ENCODE measurements at regions not wholly inside any gene's neighbourhood (a gene's known extent, or its start where the extent isn't known, plus 50 kb on each side); places are given as distances from the start of the nearest gene placed in this dataset.

- 82 to 90% (median 85%) methylated on average over 7 of the region's 7 CpGs for WGBS, 5 donors
- Histone ChIP-seq H3K36me3 (no peaks in the 10 kb centered on the region), H3K9me3 (peaks cover 0 to 15% (median 3%) of the 10 kb centered on the region in 4 donors), H3K27ac (peak overlapping the region in 1 of 5 donors; percentile 30), H3K4me1 (no peaks in the 10 kb centered on the region), H3K27me3 (no peaks in the 10 kb centered on the region), H3K4me3 (no peak overlapping the region)
- intact Hi-C loops (cut with DNase I; ENCODE audit: low total_unique reads) = no loop called here
- TF ChIP-seq, protein P1, sequence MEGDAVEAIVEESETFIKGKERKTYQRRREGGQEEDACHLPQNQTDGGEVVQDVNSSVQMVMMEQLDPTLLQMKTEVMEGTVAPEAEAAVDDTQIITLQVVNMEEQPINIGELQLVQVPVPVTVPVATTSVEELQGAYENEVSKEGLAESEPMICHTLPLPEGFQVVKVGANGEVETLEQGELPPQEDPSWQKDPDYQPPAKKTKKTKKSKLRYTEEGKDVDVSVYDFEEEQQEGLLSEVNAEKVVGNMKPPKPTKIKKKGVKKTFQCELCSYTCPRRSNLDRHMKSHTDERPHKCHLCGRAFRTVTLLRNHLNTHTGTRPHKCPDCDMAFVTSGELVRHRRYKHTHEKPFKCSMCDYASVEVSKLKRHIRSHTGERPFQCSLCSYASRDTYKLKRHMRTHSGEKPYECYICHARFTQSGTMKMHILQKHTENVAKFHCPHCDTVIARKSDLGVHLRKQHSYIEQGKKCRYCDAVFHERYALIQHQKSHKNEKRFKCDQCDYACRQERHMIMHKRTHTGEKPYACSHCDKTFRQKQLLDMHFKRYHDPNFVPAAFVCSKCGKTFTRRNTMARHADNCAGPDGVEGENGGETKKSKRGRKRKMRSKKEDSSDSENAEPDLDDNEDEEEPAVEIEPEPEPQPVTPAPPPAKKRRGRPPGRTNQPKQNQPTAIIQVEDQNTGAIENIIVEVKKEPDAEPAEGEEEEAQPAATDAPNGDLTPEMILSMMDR (IDR thresholded peaks at IDR 0.05) = no peak
- no peak for TF ChIP-seq POLR2A (IDR thresholded peaks at IDR 0.05)
- no peak for TF ChIP-seq EP300 (IDR thresholded peaks at IDR 0.05)
- TF ChIP-seq POLR2AphosphoS5 (IDR thresholded peaks at IDR 0.05) = no peak
- DNase-seq = peak in 1 of 2 donors; percentile 24
These were observed 84.9 kb downstream of the SNX18 start for GRCh38 chr5:54602475-54602874.

DNA sequence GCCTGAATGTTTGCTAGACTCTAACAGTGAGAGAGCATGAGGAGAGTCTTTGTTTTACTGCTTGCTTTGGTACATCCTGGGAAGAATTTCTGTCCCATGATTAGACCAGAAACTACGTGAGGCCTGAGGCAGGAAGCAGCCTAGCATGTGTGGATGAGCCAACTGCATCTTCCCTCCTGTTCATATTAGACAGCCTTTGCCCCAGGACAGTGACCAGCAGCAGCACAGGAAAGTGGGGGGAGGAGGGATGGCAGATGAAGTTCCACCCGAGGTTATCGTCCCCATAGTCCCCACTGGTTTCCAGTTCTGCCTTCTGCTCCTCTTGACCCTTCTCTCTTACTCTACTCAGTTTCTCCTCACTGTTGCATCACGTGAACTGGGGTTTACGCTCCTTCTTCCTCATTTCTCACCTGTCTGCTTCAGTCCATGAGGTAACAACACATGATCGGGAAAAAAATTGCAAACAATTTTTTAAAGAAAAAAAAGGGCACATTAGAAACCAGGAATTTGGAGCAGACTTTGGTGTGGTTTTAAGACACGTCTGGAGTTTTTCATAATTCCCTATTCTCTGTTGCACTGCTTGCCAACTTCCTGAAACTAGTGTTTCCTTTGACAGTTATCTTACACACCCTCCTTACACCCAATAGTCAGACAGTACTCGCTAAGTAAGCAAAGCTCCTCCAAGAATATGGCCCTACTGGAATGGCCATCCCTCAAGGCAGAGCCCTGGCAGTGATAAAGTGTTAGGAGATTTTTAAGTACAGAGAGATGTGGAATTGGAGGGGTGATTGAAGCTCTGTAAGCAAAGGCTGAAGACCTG lies 84.1 kb downstream of the SNX18 start:
- 71 to 86% (median 84%) methylated on average over 8 of the region's 8 CpGs for whole genome bisulfite sequencing, 5 donors
- peak in 1 of 2 donors; percentile 61 for DNase-seq
- intact Hi-C loops (cut with DNase I; ENCODE audit: low total_unique reads) = no loop called here

More for the DNA sequence above, 84.1 kb downstream of the SNX18 start:
- TF ChIP-seq, protein P1 (IDR thresholded peaks at IDR 0.05) = no peak
- TF ChIP-seq POLR2AphosphoS5 (IDR thresholded peaks at IDR 0.05) (no peak), EP300 (IDR thresholded peaks at IDR 0.05) (no peak), POLR2A (IDR thresholded peaks at IDR 0.05) (no peak)
- Histone ChIP-seq H3K27me3 (no peaks in the 10 kb centered on the region), H3K36me3 (no peaks in the 10 kb centered on the region), H3K4me3 (no peak overlapping the region), H3K4me1 (no peaks in the 10 kb centered on the region), H3K27ac (peak overlapping the region in 1 of 5 donors; percentile 30), H3K9me3 (peaks cover 0 to 19% (median 4%) of the 10 kb centered on the region in 4 donors)

Measured in stomach (tissue), 8 donors.